ENCODE measurements at regions not wholly inside any gene's neighbourhood (a gene's known extent, or its start where the extent isn't known, plus 50 kb on each side); places are given as distances from the start of the nearest gene placed in this dataset.

- no peaks in the 10 kb centered on the region for H4K20me1 ChIP-seq (ENCODE audit: low read depth, low read length)
- no peaks in the 10 kb centered on the region for H3K36me3 ChIP-seq (ENCODE audit: low read length)
- no peak overlapping the region for H3K4me3 ChIP-seq (ENCODE audit: insufficient read depth, low read length, poor library complexity, severe bottlenecking)
- H3K9ac ChIP-seq (ENCODE audit: low read length), result no peak overlapping the region
- no peaks in the 10 kb centered on the region for H3K9me2 ChIP-seq (replicated peaks; ENCODE audit: insufficient read depth, low read length)
- H3F3A ChIP-seq (ENCODE audit: insufficient read depth), result no peaks in the 10 kb centered on the region
- H3K4me2 ChIP-seq (ENCODE audit: low read depth, low read length, poor library complexity, severe bottlenecking), result no peak overlapping the region
- H2AFZ ChIP-seq (ENCODE audit: low read depth, low read length, severe bottlenecking), result no peak overlapping the region
- no peaks in the 10 kb centered on the region for H3K9me3 ChIP-seq (ENCODE audit: insufficient read depth, low read length)
- TF ChIP-seq EZH2phosphoT487 (conservative IDR thresholded peaks at IDR 0.05; ENCODE audit: low read length) (no peak), CTCF (IDR thresholded peaks at IDR 0.05; ENCODE audit: insufficient read depth, low read length, poor library complexity, severe bottlenecking) (no peak)
- 0 out of 2 replicates have a peak, but pooled peaks cover 3% of the 10 kb centered on the region for H3K27me3 ChIP-seq (ENCODE audit: low read length)
- no peaks in the 10 kb centered on the region for H3K79me2 ChIP-seq (ENCODE audit: insufficient read depth, low read length)
- no peak overlapping the region for H3K27ac ChIP-seq (ENCODE audit: low read depth, low read length)
Observed at GRCh38 chr15:38059665-38060064, 125.2 kb downstream of the TMCO5A start.

- no peaks in the 10 kb centered on the region for H3K36me3 ChIP-seq (ENCODE audit: low read length)
- H3K9me3 ChIP-seq (ENCODE audit: insufficient read depth, low read length), result no peaks in the 10 kb centered on the region
- TF ChIP-seq EZH2phosphoT487 (conservative IDR thresholded peaks at IDR 0.05; ENCODE audit: low read length) (no peak), CTCF (IDR thresholded peaks at IDR 0.05; ENCODE audit: insufficient read depth, low read length, poor library complexity, severe bottlenecking) (no peak)
- no peaks in the 10 kb centered on the region for H4K20me1 ChIP-seq (ENCODE audit: low read depth, low read length)
- H3F3A ChIP-seq (ENCODE audit: insufficient read depth), result no peaks in the 10 kb centered on the region
- no peak overlapping the region for H3K4me2 ChIP-seq (ENCODE audit: low read depth, low read length, poor library complexity, severe bottlenecking)
- 0 out of 2 replicates have a peak, but pooled peaks cover 3% of the 10 kb centered on the region for H3K27me3 ChIP-seq (ENCODE audit: low read length)
- no peak overlapping the region for H2AFZ ChIP-seq (ENCODE audit: low read depth, low read length, severe bottlenecking)
- H3K27ac ChIP-seq (ENCODE audit: low read depth, low read length), result no peak overlapping the region
- H3K9me2 ChIP-seq (replicated peaks; ENCODE audit: insufficient read depth, low read length), result no peaks in the 10 kb centered on the region
- H3K9ac ChIP-seq (ENCODE audit: low read length), result no peak overlapping the region
- H3K79me2 ChIP-seq (ENCODE audit: insufficient read depth, low read length), result no peaks in the 10 kb centered on the region
- H3K4me3 ChIP-seq (ENCODE audit: insufficient read depth, low read length, poor library complexity, severe bottlenecking), result no peak overlapping the region
Observed at GRCh38 chr15:38061856-38062649, 127.6 kb downstream of the TMCO5A start.

GRCh38 chr15:38062696-38063095 lies 128.3 kb downstream of the TMCO5A start:
- H3K9me3 ChIP-seq (ENCODE audit: insufficient read depth, low read length), result no peaks in the 10 kb centered on the region
- TF ChIP-seq CTCF (IDR thresholded peaks at IDR 0.05; ENCODE audit: insufficient read depth, low read length, poor library complexity, severe bottlenecking) (no peak), EZH2phosphoT487 (conservative IDR thresholded peaks at IDR 0.05; ENCODE audit: low read length) (no peak)
- H4K20me1 ChIP-seq (ENCODE audit: low read depth, low read length), result no peaks in the 10 kb centered on the region
- H3K36me3 ChIP-seq (ENCODE audit: low read length), result no peaks in the 10 kb centered on the region
- no peak overlapping the region for H3K27ac ChIP-seq (ENCODE audit: low read depth, low read length)
- H3K27me3 ChIP-seq (ENCODE audit: low read length), result 0 out of 2 replicates have a peak, but pooled peaks cover 3% of the 10 kb centered on the region
- no peaks in the 10 kb centered on the region for H3K9me2 ChIP-seq (replicated peaks; ENCODE audit: insufficient read depth, low read length)
- no peaks in the 10 kb centered on the region for H3F3A ChIP-seq (ENCODE audit: insufficient read depth)
- H3K4me3 ChIP-seq (ENCODE audit: insufficient read depth, low read length, poor library complexity, severe bottlenecking), result no peak overlapping the region
- no peak overlapping the region for H3K9ac ChIP-seq (ENCODE audit: low read length)
- H3K4me2 ChIP-seq (ENCODE audit: low read depth, low read length, poor library complexity, severe bottlenecking), result no peak overlapping the region
- no peak overlapping the region for H2AFZ ChIP-seq (ENCODE audit: low read depth, low read length, severe bottlenecking)
- no peaks in the 10 kb centered on the region for H3K79me2 ChIP-seq (ENCODE audit: insufficient read depth, low read length)
